Mesothelial cell of epicardium (in vitro differentiated cells): ENCODE measurements at regions not wholly inside any gene's neighbourhood (a gene's known extent, or its start where the extent isn't known, plus 50 kb on each side); places are given as distances from the start of the nearest gene placed in this dataset.

ENCODE experiments used
- DNase-seq, 2 experiments: peaks; one replicate each; pipeline ENCODE4 v3.0.0; 2021; ENCODE audit warnings: low spot score in 2 of 2; ENCODE audit not compliant: unreplicated experiment in 2 of 2
- H3K27ac Mint-ChIP-seq: 2 replicates; pipeline ENCODE4 v1.8.0; 2021; ENCODE audit warnings: mixed read lengths
- H3K27me3 Mint-ChIP-seq: 2 replicates; pipeline ENCODE4 v1.8.0; 2021; ENCODE audit warnings: low read depth, mixed read lengths
- H3K36me3 Mint-ChIP-seq: 2 replicates; pipeline ENCODE4 v1.8.0; 2021; ENCODE audit warnings: mixed read lengths
- H3K4me1 Mint-ChIP-seq: 2 replicates; pipeline ENCODE4 v1.8.0; 2021; ENCODE audit warnings: mixed read lengths
- H3K4me3 Mint-ChIP-seq: 2 replicates; pipeline ENCODE4 v1.8.0; 2021; ENCODE audit warnings: mild to moderate bottlenecking, moderate library complexity, mixed read lengths
- H3K9me3 Mint-ChIP-seq: 2 replicates; pipeline ENCODE4 v1.8.0; 2021; ENCODE audit warnings: mixed read lengths
- CTCF ChIP-seq: fragments of 200-600 bp; sonication (generic); IDR thresholded peaks from one replicate; pipeline ENCODE4 v1.5.0; 2021; ENCODE audit warnings: antibody characterized with exemption; ENCODE audit not compliant: unreplicated experiment

DNA sequence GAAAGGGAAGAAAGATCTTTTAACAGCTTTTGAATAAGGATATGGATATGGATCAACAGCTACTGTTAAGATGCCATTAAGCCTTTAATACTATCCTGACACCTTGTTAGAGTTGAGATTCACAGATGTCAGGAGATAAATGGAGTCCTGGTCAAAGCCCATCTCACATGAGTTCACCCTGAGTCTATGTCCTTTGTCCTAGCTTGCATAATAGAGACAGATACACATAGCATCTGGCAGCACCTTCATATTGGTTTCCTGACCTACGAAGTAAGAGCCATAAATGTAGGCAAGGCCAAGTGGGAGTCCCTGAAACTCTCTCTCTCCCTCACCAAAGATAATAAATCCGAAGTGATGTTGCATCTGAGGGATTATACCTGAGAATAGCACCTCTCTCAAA is 79.1 kb upstream of the F13A1 start:
- no peak for TF ChIP-seq CTCF
- DNase-seq, result no peak
- H3K4me1 Mint-ChIP-seq, result no peaks in the 10 kb centered on the region
- no peak overlapping the region for H3K27ac Mint-ChIP-seq
- H3K9me3 Mint-ChIP-seq, result no peaks in the 10 kb centered on the region
- H3K36me3 Mint-ChIP-seq, result no peaks in the 10 kb centered on the region
- H3K27me3 Mint-ChIP-seq, result peaks cover 42% of the 10 kb centered on the region
- H3K4me3 Mint-ChIP-seq, result no peak overlapping the region

- H3K36me3 Mint-ChIP-seq, result no peaks in the 10 kb centered on the region
- DNase-seq, result no peak
- no peak overlapping the region for H3K4me3 Mint-ChIP-seq
- H3K9me3 Mint-ChIP-seq, result no peaks in the 10 kb centered on the region
- no peaks in the 10 kb centered on the region for H3K4me1 Mint-ChIP-seq
- peaks cover 30% of the 10 kb centered on the region for H3K27me3 Mint-ChIP-seq
- no peak for TF ChIP-seq CTCF
- no peak overlapping the region for H3K27ac Mint-ChIP-seq
Measured at GRCh38 chr6:6401401-6401800, 80.9 kb upstream of the F13A1 start.

GRCh38 chr6:6402006-6402405 is 81.5 kb upstream of the F13A1 start:
- no peaks in the 10 kb centered on the region for H3K4me1 Mint-ChIP-seq
- H3K4me3 Mint-ChIP-seq, result no peak overlapping the region
- TF ChIP-seq CTCF, result no peak
- peaks cover 24% of the 10 kb centered on the region for H3K27me3 Mint-ChIP-seq
- H3K27ac Mint-ChIP-seq, result no peak overlapping the region
- H3K9me3 Mint-ChIP-seq, result no peaks in the 10 kb centered on the region
- DNase-seq, result no peak
- H3K36me3 Mint-ChIP-seq, result no peaks in the 10 kb centered on the region

GRCh38 chr6:6402591-6402990 is 82.1 kb upstream of the F13A1 start:
- Mint-ChIP-seq H3K4me3 (no peak overlapping the region), H3K4me1 (no peaks in the 10 kb centered on the region), H3K27ac (no peak overlapping the region), H3K9me3 (no peaks in the 10 kb centered on the region), H3K27me3 (peaks cover 19% of the 10 kb centered on the region), H3K36me3 (no peaks in the 10 kb centered on the region)
- TF ChIP-seq CTCF, result no peak
- no peak for DNase-seq

GRCh38 chr6:6405031-6405430 is 84.6 kb upstream of the F13A1 start:
- H3K9me3 Mint-ChIP-seq, result no peaks in the 10 kb centered on the region
- H3K4me1 Mint-ChIP-seq, result no peaks in the 10 kb centered on the region
- H3K36me3 Mint-ChIP-seq, result no peaks in the 10 kb centered on the region
- no peak for TF ChIP-seq CTCF
- no peak overlapping the region for H3K4me3 Mint-ChIP-seq
- peaks cover 17% of the 10 kb centered on the region for H3K27me3 Mint-ChIP-seq
- no peak overlapping the region for H3K27ac Mint-ChIP-seq
- no peak for DNase-seq
